Body of pancreas (tissue), 4 donors: ENCODE measurements at regions not wholly inside any gene's neighbourhood (a gene's known extent, or its start where the extent isn't known, plus 50 kb on each side); places are given as distances from the start of the nearest gene placed in this dataset.

Source experiments
- POLR2A ChIP-seq, 3 donors: fragments of 450-650 bp; IDR thresholded peaks; one replicate each; pipeline ENCODE4 v1.6.1; 2016; ENCODE audit warnings: antibody characterized with exemption in 3 of 3, mild to moderate bottlenecking in 2 of 3
- TF ChIP-seq, protein P1 (sequence below), 7 experiments: fragments of 450-650 bp in 4 of 7; fragments of 200-600 bp in 3 of 7; sonication (generic) in 3 of 7; IDR thresholded peaks; one replicate each; pipeline ENCODE4 v1.5.1; 2016 to 2019; ENCODE audit warnings: antibody characterized with exemption in 7 of 7

DNA sequence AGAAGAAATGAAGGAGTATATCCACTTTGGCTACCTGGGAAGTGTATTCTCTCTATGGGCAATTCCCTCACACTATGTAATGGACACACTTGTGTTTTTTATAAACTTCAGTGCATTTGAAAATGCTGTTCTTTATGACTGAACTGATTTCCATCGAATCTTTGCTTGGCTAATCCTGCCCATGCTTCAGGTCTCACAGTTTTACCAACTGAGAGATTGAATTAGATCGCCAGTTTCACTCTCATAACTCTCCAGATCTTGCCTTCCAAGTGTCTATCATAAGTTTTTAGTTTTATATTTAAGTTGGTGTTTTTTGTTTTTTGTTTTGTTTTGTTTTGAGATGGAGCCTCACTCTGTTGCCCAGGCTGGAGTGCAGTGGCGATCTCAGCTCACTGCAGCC is 73.5 kb upstream of the MBNL1 start:
- TF ChIP-seq, protein P1, sequence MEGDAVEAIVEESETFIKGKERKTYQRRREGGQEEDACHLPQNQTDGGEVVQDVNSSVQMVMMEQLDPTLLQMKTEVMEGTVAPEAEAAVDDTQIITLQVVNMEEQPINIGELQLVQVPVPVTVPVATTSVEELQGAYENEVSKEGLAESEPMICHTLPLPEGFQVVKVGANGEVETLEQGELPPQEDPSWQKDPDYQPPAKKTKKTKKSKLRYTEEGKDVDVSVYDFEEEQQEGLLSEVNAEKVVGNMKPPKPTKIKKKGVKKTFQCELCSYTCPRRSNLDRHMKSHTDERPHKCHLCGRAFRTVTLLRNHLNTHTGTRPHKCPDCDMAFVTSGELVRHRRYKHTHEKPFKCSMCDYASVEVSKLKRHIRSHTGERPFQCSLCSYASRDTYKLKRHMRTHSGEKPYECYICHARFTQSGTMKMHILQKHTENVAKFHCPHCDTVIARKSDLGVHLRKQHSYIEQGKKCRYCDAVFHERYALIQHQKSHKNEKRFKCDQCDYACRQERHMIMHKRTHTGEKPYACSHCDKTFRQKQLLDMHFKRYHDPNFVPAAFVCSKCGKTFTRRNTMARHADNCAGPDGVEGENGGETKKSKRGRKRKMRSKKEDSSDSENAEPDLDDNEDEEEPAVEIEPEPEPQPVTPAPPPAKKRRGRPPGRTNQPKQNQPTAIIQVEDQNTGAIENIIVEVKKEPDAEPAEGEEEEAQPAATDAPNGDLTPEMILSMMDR (IDR thresholded peaks at IDR 0.05) = no peak
- no peak for TF ChIP-seq POLR2A (IDR thresholded peaks at IDR 0.05)
